GM21717 (cell line): ENCODE measurements at regions not wholly inside any gene's neighbourhood (a gene's known extent, or its start where the extent isn't known, plus 50 kb on each side); places are given as distances from the start of the nearest gene placed in this dataset.

ENCODE experiments used
- ATAC-seq: cut with Tn5 transposase; IDR thresholded peaks from one replicate; pipeline ENCODE4 v1.9.1; 2021; ENCODE audit warnings: mild to moderate bottlenecking, moderate library complexity; ENCODE audit not compliant: unreplicated experiment

DNA sequence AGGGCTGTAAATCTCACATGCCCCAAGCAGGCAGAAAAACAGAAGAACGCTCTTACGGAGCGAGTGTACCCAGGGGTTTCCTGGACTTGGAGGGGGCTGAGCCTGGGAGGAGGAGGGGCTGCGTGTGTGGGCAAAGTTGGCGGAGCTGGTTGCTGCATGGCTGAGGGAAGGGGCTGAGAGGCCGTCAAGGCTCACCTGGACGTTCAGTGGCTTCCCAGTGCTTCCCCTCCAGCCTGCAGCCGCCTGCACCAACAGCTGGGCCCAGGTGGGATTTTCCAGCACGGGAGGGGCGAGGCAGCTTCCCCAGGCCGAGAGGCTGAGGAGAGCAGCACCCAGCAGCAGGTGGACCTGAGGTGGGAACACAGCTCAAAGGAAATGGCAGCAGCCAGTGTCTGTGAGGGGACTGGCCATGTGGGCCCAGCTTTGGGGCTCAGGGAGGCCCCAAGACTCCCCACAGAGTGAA, 70.6 kb upstream of the CTDP1 start:
- no peak for ATAC-seq

DNA sequence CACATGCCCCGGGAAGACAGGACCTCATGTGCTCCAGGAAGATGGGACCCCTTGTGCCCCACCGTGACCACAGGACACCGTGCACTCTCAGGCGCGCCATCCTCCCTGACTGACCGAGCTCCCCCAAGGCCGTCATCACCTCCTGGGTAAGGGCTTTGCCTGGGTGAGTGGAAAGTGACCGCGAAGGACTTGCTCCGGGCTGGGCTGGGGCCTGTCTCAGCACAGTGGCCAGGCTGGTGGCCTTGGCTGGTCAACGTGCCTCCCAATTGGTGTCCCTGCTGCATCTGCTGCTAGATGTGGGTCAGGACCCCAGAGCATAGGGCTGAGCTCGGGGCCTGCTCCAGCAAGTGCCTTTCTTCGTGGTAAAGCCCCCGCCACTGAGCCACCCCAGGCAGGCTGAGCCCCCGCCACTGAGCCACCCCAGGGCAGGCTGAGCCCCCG, 69.7 kb upstream of the CTDP1 start:
- ATAC-seq = no peak

DNA sequence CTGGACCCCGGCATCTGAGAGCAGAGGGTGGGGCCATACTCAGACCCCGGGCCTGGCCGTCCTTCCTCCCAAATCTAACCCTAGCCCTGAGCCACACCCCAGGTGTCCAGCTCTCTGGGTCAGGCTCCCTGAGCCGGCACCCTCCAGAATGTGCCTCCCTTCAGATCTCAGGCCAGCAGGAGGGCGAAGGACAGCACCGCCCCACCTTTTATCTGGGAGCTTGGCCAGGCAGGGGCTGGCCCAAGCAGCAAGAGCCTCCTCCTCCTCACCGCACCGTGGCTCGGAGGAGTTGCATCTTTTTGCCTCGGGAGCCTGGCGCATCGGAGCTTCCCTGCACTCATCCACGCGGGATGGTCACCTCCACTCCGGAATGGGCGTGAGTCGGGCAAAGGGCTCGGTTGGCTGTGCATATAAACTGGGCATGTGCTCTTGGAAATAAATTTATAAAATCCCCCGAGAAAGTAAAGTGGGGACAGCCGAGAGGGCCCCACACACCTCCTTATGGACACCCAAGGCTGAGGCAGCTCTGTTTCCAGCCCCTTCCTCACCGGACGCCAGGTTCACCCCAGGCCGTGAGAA, 69.1 kb upstream of the CTDP1 start:
- no peak for ATAC-seq

DNA sequence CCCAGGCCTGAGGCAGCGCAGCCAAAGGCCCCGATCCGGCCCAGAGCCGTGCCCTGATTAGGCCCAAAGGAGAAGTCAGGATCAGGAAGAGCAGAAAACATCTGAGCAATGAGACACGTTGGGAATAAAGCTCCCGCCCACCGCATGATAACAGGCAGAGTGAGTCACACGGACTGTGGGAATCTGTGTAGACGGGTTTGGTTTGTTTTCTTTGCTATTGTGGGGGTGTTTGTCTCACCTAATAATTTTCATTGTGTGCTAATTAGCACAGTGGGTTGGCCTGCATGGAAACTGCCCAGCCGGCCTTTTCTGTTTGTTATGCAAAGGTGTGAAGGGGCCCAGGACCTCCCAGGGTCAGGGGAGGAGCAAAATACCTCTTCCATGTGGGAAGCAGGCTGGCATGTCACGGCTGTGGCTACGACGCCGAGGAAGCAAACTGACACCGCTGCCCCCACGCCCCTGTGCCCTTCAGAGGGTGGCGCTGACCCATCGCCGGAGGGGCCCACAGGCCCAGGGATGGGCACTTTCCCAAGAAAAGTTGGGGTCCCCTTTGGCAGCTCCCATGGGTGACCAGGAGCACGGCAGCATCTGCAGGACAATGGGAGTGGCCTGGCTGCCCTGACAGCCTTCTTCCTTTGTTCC, 68.4 kb upstream of the CTDP1 start:
- ATAC-seq = no peak

DNA sequence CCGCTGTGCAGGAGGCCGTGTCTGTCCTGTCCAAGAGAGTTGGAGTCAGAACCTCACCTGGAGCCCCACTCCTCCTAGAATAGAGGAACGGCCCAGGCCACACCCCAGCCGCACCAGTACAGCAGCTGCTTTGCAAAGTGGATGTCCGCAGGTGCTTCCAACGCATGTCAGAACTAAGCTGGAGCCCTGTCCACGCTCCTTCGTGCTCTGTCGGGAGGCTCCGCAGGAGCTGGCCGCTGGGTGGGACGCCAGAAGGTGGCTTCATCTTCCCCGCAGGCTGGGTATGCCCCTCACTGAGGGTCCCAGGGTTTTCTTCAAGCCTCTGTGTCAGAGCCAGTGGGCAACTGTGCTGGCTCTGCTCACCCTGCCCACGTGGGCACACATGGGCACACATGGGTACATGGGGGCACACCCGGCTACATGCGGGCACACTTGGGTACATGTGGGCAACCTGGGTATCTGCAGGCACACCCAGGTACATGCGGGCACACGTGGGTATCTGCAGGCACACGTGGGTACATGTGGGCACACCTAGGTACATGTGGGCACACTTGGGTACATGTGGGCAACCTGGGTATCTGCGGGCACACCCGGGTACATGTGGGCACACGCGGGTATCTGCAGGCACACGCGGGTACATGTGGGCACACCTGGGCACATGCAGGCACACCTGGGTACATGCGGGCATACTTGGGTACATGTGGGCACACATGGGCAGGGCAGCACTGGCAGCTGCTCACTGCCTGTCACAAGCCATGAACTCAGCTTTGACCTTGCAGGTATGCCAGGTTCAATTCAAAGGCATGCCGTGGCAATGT, 67.1 kb upstream of the CTDP1 start:
- ATAC-seq = no peak

DNA sequence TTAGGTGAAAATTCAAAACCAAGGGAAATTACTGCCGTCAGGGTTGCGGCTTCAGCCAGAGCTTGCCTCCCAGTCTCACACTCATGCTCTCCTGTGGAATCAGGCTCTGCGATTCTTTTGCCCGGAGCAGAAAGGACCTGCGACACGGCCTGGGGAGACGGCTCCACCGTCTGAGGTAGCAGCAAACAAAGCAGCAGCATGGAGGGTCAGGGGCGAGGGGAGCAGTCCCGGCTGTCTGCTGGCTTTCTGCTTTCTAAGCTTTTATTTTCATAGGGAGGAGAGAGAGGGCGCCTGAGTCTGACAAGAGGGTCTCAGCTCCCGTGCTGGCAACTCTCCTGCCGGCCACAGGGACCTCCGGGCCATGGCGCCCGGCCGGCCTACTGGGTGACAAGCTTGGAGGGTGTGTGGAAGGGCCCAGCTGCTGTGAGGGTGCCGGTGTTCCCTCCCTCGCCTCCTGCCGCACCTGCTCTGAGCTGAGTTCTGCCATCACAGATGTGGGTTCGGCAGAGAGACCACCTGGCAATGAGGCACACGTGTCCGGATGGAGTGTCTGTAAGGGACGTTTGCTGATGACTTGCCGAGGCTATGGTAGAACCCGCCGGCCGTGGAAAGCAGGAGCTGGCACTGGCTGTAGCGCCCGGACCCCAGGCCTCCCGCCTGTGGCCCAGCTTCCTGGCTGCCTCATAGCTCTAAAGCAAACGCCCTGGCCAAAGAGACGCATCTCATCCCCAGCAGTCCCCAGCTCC, 66.2 kb upstream of the CTDP1 start:
- no peak for ATAC-seq

DNA sequence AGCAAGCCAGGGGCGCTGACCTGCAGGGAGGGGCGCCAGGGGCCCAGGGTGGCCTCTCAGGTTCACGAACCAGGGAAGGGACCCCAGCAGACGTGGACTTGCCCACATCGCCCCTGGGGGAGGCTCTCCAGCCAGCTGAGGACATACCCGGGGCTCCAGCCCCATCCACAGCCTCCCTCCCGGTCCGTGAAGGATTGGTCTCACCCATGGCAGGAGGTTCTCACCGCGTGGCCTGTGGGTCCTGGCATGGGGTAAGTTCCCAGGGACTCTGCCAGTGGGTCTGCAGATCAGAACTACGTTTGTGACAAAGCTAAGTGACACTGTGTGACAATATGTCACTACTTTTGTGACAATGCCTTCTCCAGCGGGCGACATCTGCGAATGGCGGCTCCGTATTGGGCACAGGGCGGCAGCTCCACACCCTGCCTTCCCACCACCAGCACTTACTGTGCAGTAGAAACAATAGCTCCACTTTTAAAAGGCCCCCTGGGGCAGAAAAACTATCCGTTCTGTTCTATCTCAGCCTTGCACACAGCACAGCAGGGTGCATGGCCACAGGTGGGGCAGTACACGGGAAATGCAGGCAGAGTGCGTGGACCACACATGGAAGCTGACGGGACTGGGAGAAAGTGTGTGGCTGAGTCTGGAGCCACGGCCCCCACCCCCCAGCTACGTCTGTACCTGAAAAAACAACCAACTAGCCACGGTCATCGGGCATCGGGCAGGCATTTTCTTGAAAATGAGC, 65.2 kb upstream of the CTDP1 start:
- no peak for ATAC-seq

DNA sequence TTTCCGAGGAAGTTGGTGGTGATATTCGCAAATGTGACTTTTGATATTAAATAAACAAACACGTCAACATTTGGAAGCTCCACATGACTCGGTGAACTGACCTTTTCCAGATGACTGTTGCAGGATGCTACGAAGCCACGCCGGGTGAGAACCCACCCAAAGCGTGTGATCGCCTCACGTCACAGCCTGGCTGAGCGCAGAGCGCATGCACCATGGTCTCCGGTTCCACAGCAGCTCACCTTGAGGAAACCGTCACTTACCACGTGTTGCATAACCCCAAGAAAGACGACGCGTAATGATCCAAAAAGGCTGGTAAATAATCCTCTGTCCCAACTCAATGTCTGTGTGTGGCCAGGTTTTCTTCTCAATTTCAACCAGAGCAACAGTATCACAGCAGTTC, 64.5 kb upstream of the CTDP1 start:
- ATAC-seq = no peak

DNA sequence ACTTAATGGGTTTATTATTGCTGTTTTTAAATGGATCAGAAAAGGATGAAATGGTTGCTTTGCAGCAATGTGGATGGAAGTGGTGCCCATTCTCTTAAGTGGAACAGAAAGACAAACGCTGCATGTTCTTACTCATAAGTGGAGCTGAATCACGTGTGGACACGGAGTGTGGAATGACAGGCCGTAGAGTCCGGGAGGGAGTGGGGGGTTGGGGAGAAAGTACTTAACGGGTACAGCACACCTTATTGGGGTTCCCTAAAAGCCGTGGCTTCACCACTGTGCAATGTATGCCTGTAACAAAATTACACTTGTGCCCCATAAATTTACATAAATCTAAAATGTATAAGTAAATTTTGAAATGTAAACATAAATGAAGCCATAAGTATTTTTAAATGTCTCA, 64.0 kb upstream of the CTDP1 start:
- no peak for ATAC-seq

DNA sequence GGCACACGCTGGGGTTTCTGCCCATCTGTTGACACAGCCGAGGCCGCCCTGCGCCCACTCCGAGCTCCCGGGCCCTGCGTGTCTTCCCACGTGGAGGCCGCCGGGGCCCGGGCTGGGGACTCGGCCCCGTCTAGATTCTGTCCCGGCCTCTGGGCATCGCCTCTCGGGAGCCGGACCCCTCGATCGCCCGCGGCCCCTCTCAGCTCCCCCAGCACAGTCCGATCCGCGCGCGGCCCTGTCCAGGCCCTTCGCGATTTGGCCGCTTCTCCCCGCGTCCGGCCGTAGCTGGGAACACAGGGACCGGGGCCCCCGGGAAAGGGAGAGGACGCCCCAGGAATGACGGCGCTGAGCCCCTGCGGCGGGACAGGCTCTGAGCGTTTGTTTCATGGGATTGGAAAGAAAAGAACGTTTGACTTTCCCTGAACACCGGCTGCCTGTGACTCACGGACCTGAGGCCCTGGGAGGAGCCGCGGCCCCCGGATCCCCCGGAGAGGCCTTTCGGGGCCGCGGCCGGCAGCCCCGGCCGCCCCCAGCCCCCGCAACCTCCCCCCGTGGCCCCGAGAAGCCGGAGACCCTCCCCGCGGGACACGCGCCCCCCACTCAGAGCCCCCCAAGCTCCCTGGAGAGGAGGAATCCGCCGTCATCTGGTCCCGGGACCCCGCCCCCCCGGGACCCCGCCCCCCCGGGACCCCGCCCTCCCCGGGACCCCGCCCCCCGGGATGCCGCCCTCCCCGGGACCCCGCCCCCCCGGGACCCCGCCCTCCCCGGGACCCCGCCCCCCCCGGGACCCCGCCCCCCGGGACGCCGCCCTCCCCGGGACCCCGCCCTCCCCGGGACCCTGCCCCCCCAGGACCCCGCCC, 62.7 kb upstream of the CTDP1 start:
- no peak for ATAC-seq

DNA sequence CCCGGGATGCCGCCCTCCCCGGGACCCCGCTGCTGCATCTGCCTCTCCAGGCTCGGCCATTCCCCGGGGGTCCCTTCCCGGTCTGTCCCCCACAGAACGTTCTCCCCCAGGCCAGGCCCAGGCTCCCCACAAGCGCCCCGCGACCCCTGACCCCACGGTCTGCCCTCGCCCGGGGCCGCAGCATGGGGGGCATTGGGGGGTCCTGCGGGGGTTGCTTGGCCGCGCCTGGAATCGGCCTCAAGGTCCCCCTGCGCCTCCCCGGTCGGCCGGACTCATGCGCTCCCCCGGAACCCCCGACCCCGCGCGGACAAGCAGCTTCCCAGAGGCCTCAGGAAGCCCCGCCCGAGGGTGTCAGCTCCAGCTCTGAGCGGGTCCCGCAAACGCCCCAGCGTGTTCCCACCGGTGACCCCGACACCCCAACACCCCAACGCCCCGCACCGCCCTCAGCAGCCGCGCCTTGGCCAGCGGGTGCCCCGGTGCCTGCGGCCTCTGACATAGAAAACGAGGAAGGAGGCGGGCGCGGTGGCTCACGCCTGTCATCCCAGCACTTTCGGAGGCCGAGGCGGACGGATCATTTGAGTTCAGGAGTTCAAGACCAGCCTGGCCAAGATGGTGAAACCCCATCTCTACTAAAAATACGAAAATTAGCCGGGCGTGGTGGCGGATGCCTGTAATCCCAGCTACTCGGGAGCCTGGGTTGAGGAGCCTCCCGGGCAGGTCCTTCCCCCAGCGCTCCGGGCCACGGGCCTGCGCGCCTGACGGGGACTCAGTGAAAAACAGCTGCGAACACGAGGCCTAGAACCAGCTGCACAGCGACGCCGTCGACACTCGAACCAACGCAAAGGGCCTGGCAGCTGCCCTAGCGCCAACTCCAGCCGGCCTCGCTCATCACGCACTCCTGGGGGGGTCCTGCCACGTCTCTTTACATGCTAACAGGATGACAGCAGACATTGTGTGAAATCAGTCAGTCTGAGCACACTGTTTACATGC, 61.8 kb upstream of the CTDP1 start:
- ATAC-seq = no peak

DNA sequence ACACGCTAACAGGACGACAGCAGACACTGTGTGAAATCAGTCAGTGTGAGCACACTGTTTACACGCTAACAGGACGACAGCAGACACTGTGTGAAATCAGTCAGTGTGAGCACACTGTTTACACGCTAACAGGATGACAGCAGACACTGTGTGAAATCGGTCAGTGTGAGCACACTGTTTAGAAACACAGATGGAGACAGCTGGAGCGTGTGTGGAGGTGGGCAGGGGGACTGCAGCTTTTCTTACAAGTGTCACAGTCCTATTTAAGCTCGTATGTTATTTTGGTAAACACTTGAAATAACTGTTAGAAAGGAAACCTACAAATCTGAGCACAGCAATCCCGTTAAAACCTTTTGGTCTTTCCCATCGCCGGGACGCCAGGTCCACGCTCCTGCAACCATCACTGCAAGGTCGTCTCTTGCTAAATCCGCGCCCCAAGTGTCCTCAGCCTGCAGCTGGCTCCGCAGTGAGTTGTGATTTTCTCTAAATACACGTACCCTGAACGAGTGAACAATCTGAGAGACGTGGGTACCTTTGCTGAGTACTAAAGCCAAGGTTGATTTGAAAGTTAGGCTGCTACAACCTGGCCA, 58.9 kb upstream of the CTDP1 start:
- ATAC-seq = no peak

DNA sequence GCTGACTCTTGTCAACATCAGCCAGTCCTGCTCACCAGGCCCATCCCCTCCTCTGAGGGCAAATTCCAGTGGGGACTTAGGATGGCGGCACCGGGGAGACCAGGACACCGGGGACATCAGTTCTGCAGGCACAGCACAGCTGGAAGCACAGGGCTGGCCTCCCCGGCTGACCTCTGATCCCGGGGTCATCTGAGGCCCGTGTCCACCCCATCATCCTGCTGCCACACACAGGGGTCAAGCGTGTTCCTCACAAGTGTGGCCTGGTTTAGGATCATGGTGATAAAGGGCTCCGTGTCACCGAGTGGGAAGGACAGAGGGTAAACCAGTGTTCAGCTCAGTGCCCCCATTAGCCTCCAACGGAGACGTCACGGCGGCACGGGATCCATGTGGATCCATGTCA, 58.1 kb upstream of the CTDP1 start:
- ATAC-seq = no peak

DNA sequence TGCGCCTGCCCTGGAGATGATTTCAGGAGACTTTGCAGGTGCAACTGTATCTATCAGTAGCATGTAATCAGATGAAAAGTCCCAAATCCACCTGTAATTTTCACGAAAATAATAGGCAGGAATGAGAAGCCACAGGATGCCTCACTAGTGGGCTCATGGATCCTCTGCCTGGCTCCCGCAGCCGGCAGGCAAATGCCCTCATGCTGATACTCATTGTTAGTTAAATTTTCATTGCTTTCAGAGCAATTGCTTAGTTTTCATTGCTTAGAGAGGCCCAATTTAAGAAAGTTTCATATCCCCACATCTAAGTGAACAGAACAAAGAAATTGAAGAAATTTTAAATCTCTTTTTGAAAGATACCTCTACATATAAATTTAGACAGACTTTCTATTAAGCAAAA, 57.6 kb upstream of the CTDP1 start:
- ATAC-seq = no peak

DNA sequence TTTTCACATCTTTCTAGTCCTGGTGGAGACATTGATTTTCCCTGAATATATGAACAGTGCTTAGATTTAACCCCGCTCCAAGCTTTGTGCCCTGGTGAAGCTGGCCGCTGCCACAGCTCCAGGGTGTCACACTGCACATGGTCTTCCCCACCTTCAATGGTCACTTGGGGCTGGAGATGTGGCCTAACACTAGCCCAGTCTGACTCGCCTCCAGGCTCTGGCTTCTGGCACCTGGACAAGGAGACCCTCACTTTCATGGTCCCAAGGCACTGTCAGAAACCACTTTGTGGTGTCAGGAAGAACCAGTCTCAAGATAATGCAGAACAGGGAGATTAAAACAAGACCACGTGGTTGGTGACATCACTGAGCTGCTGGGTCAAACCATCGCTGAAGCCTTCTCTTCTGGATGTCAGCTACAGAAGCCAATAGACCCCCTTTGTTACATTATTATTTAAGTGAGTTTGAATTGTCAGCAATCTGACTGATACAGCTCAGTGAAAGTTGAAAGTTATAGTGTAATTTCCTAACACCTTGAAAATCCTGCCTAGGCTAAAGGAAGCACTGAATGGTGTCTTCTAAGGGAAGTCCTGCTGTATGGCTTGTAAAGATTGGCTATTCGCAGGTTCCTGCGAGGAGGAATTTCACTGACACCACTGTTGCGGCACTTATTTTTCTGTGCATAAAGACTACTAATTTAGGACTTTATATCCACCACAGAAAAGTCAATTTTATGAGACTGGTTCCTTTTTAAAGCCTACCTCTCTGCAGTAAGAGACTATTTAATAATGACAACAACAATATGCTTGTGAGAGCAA, 55.0 kb upstream of the CTDP1 start:
- peak; percentile 21 for ATAC-seq

DNA sequence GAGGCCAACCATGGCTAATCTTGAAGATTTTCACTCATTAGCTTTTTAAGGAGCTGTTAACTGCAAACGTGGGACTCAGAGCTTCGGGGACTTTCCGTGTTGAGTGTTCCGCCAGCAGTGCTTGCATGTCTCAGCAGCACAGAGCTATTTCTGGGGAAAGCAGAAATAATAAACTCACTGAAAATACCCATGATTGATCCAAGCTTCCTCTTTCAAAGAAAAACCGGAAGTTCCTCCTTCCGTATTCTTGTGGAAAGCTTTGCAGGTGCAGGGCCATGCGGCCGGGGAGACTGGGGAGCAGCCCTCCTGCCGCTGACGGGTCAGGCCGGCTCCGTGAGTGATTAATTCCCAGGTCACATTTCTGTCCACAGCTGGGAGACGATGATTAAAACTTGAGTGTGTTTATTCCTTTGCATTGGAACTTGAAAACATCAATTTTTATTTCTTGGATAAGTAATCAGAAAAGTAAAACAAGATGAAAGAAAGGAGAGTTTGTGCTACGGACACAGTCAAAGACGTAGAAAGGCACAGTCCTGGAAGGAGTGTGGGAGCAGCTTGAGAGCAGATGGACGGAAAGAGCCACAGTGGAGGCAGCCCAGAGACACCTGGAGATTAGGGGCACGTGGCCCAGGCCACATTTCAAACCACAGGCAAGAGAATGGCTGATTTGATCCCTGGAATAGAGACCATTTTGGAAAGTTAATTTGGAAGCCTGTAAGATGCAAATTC, 54.2 kb upstream of the CTDP1 start:
- ATAC-seq = peak; percentile 80
